GM12878 (cell line): ENCODE measurements at regions not wholly inside any gene's neighbourhood (a gene's known extent, or its start where the extent isn't known, plus 50 kb on each side); places are given as distances from the start of the nearest gene placed in this dataset.

ENCODE experiments used
- ATAC-seq: fragments of 200-7000 bp; cut with Tn5 transposase; 3 replicates; pipeline ENCODE4 v1.9.1; 2020; ENCODE audit warnings: mild to moderate bottlenecking, moderate library complexity
- BruUV-seq: library from RNA; stranded (reverse); fragments of 400-500 nt; replicated peaks from 2 replicates; lab custom pipeline; 2021; lab: Mats Ljungman, UMichigan
- CTCF ChIA-PET: fragments of 300-600 bp; sonication (Branson Sonifier 250); formaldehyde crosslinking; extraction: SDS; loops from one replicate; lab custom pipeline; 2021; ENCODE audit warnings: inconsistent platforms; lab: Yijun Ruan, JAX
- POLR2A ChIA-PET: fragments of 350-600 bp; formaldehyde crosslinking; extraction: SDS; loops from one replicate; lab custom pipeline; 2021; ENCODE audit warnings: inconsistent platforms; lab: Charles Lee
- RAD21 ChIA-PET: fragments of 300-600 bp; sonication (Branson Sonifier 250); formaldehyde crosslinking; loops from one replicate; lab custom pipeline; 2023; ENCODE audit warnings: antibody characterized with exemption; ENCODE audit not compliant: unreplicated experiment; lab: Charles Lee
- SMC1A ChIA-PET: fragments of 300-600 bp; sonication (Branson Sonifier 250); formaldehyde crosslinking; loops from one replicate; lab custom pipeline; 2023; ENCODE audit not compliant: unreplicated experiment, uncharacterized antibody; lab: Charles Lee
- DNase-seq: peaks from one replicate; pipeline ENCODE4 v3.0.0-alpha.2; 2011; ENCODE audit warnings: low read depth, low spot score
- FAIRE-seq: peaks from 3 replicates; lab custom pipeline; 2011; peaks lifted over from hg19 to GRCh38; lab: Jason Lieb, UNC
- H2AFZ ChIP-seq: 2 replicates; pipeline ENCODE4 v1.6.0; 2011; ENCODE audit warnings: low read depth, low read length, control low read depth; ENCODE audit not compliant: control insufficient read depth
- H3K27ac ChIP-seq: 2 replicates; pipeline ENCODE4 v1.5.1; 2011; ENCODE audit warnings: control low read depth; ENCODE audit not compliant: control insufficient read depth, insufficient read depth
- H3K27me3 ChIP-seq, 2 experiments: replicated peaks in 1 of 2; 2 replicates each; pipeline versions ENCODE4 v1.6.0 to v1.6.1; 2011; ENCODE audit warnings: low read length in 1 of 2; ENCODE audit not compliant: control insufficient read depth in 2 of 2, insufficient read depth in 2 of 2
- H3K36me3 ChIP-seq, 2 experiments: 2 replicates each; pipeline ENCODE4 v1.5.1; 2011; ENCODE audit warnings: low read length in 1 of 2; ENCODE audit not compliant: control insufficient read depth in 2 of 2, insufficient read depth in 2 of 2
- H3K4me1 ChIP-seq: 2 replicates; pipeline ENCODE4 v1.6.1; 2011; ENCODE audit warnings: mild to moderate bottlenecking, low read length, moderate library complexity, mixed read lengths; ENCODE audit not compliant: control insufficient read depth, insufficient read depth
- H3K4me2 ChIP-seq: 2 replicates; pipeline ENCODE4 v1.6.0; 2011; ENCODE audit warnings: control low read depth; ENCODE audit not compliant: control insufficient read depth, insufficient read depth
- H3K4me3 ChIP-seq: fragments of 200-600 bp; sonication (generic); 2 replicates; pipeline ENCODE4 v1.5.1; 2016
- H3K79me2 ChIP-seq: 2 replicates; pipeline ENCODE4 v1.6.0; 2011; ENCODE audit warnings: low read length; ENCODE audit not compliant: control insufficient read depth, insufficient read depth
- H3K9ac ChIP-seq: 2 replicates; pipeline ENCODE4 v1.8.0; 2011; ENCODE audit warnings: low read length, control low read depth, mixed read lengths; ENCODE audit not compliant: control insufficient read depth, insufficient read depth
- H3K9me3 ChIP-seq: replicated peaks from 3 replicates; pipeline ENCODE4 v1.5.1; 2011; ENCODE audit warnings: mild to moderate bottlenecking, low read length; ENCODE audit not compliant: control insufficient read depth, insufficient read depth
- H4K20me1 ChIP-seq: 2 replicates; pipeline ENCODE4 v1.6.0; 2011; ENCODE audit not compliant: control insufficient read depth, insufficient read depth
- BCL11A ChIP-seq: IDR thresholded peaks from 2 replicates; pipeline ENCODE4 v1.6.1; 2011; ENCODE audit warnings: low read depth, low read length
- E2F8 ChIP-seq: fragments of 450-650 bp; IDR thresholded peaks from 2 replicates; pipeline ENCODE4 v1.6.1; 2018; ENCODE audit warnings: mild to moderate bottlenecking, low read depth, moderate library complexity; ENCODE audit not compliant: partially characterized antibody
- MEF2A ChIP-seq: IDR thresholded peaks from 2 replicates; pipeline ENCODE4 v1.6.1; 2011; ENCODE audit warnings: low read depth, mild to moderate bottlenecking, low read length, moderate library complexity; ENCODE audit not compliant: insufficient read depth
- NBN ChIP-seq: fragments of 450-650 bp; IDR thresholded peaks from 2 replicates; pipeline ENCODE4 v1.6.1; 2016
- NFXL1 ChIP-seq: fragments of 450-650 bp; IDR thresholded peaks from 2 replicates; pipeline ENCODE4 v1.6.1; 2017; ENCODE audit warnings: antibody characterized with exemption, mild to moderate bottlenecking, borderline replicate concordance
- NFYA ChIP-seq: IDR thresholded peaks from 2 replicates; pipeline ENCODE4 v1.6.1; 2011; ENCODE audit warnings: low read depth, mild to moderate bottlenecking, low read length, improper control_type of control experiment, borderline replicate concordance
- NR2C2 ChIP-seq: IDR thresholded peaks from 2 replicates; pipeline ENCODE4 v1.6.1; 2011; ENCODE audit warnings: borderline replicate concordance, low read depth; ENCODE audit not compliant: control insufficient read depth, insufficient read length
- REST ChIP-seq: IDR thresholded peaks from 2 replicates; pipeline ENCODE4 v1.6.1; 2012; ENCODE audit warnings: mild to moderate bottlenecking, low read depth, low read length
- SKIL ChIP-seq: fragments of 450-650 bp; IDR thresholded peaks from 2 replicates; pipeline ENCODE4 v1.6.1; 2017; ENCODE audit warnings: mild to moderate bottlenecking, low read depth, inconsistent platforms; ENCODE audit not compliant: poor library complexity, severe bottlenecking
- SMC3 ChIP-seq: IDR thresholded peaks from 2 replicates; pipeline ENCODE4 v1.6.1; 2011; ENCODE audit warnings: low read length, improper control_type of control experiment, borderline replicate concordance
- ZBTB11 ChIP-seq: fragments of 450-650 bp; formaldehyde crosslinking; IDR thresholded peaks from 2 replicates; pipeline ENCODE4 v1.5.0; 2022; ENCODE audit warnings: mild to moderate bottlenecking, missing genetic modification characterization
- ZNF622 ChIP-seq: fragments of 450-650 bp; IDR thresholded peaks from 2 replicates; pipeline ENCODE4 v1.6.1; 2017; ENCODE audit warnings: mild to moderate bottlenecking, inconsistent platforms
- ZZZ3 ChIP-seq: IDR thresholded peaks from 2 replicates; pipeline ENCODE4 v1.6.1; 2011; ENCODE audit warnings: low read depth; ENCODE audit not compliant: control insufficient read depth, insufficient read length
- WGBS: methylation state at CpG from one replicate; pipeline ENCODE4 v1.1.6; 2016; ENCODE audit warnings: low lambda C conversion rate; ENCODE audit not compliant: insufficient replicate concordance, insufficient coverage; ENCODE audit errors: missing lambda C conversion rate; 5-methylcytosine and 5-hydroxymethylcytosine counted together
- in situ Hi-C: fragments of 300-500 bp; cut with MboI; formaldehyde crosslinking; loops from 9 replicates; pipeline ENCODE4 v1.14.3; 2018; ENCODE audit warnings: mixed read lengths
- intact Hi-C: fragments of 100-400 bp; cut with micrococcal nuclease; formaldehyde crosslinking; loops from one replicate; pipeline ENCODE4 v1.14.2; 2022; ENCODE audit not compliant: unreplicated experiment

GRCh38 chr7:132713893-132714292 lies 137.6 kb upstream of the PLXNA4 start:
- no peaks in the 10 kb centered on the region for H3K27me3 ChIP-seq
- H3K4me2 ChIP-seq, result no peak overlapping the region
- ATAC-seq (no peak), FAIRE-seq (no peak), DNase-seq (no peak)
- no peak overlapping the region for H2AFZ ChIP-seq
- ChIA-PET RAD21 (no interaction called here), POLR2A (no interaction called here), CTCF (interaction anchor here (0.5 kb wide), 1 partner anchor 1320 kb away, joined by 3 read pairs; no protein-coding TSS in a partner anchor), SMC1A (interaction anchor here (0.7 kb wide), 1 partner anchor 270 kb away, joined by 4 read pairs; no protein-coding TSS in a partner anchor)
- BruUV-seq, result no TSS peak
- in situ Hi-C loops, result no loop called here
- H3K4me3 ChIP-seq, result no peak overlapping the region
- H3K9me3 ChIP-seq, result no peaks in the 10 kb centered on the region; the same call in 2 of the 3 replicates
- no peak overlapping the region for H3K27ac ChIP-seq
- H3K9ac ChIP-seq, result no peak overlapping the region
- H3K79me2 ChIP-seq, result no peaks in the 10 kb centered on the region
- no peaks in the 10 kb centered on the region for H3K4me1 ChIP-seq
- H3K36me3 ChIP-seq, result no peaks in the 10 kb centered on the region
- WGBS, result 50% methylated on average over 3 of the region's 3 CpGs
- no peaks in the 10 kb centered on the region for H4K20me1 ChIP-seq
- intact Hi-C loops, result loop anchor here (10.0 kb wide), 2 partner anchors 491 to 521 kb away; no protein-coding TSS in a partner anchor
- TF ChIP-seq NBN (no peak), NFXL1 (no peak), ZZZ3 (no peak), SKIL (no peak), SMC3 (no peak), NFYA (no peak), ZBTB11 (CRISPR knock-in tag) (no peak), NR2C2 (no peak), ZNF622 (no peak), BCL11A (no peak), E2F8 (no peak), MEF2A (no peak), REST (no peak)
